ENCODE measurements at regions not wholly inside any gene's neighbourhood (a gene's known extent, or its start where the extent isn't known, plus 50 kb on each side); places are given as distances from the start of the nearest gene placed in this dataset.

- peaks cover 0 to 6% of the 10 kb centered on the region in 2 donors for H3K36me3 Mint-ChIP-seq
- no peak for ATAC-seq
- no peak overlapping the region for H3K27ac Mint-ChIP-seq
- peaks cover 0 to 11% of the 10 kb centered on the region in 2 donors for H3K9me3 Mint-ChIP-seq
- no peak for DNase-seq (ENCODE audit: low spot score in 2 of 2)
These were observed 288.9 kb upstream of the DPH6 start for GRCh38 chr15:35834866-35835265.

GRCh38 chr15:35838424-35839111 lies 292.6 kb upstream of the DPH6 start:
- no peak overlapping the region for H3K27ac Mint-ChIP-seq

GRCh38 chr15:35842631-35843030 lies 296.7 kb upstream of the DPH6 start:
- Mint-ChIP-seq H3K27ac (no peak overlapping the region), H3K9me3 (no peaks in the 10 kb centered on the region), H3K36me3 (no peaks in the 10 kb centered on the region)
- DNase-seq (ENCODE audit: low spot score in 2 of 2): no peak
- no peak for ATAC-seq

More at GRCh38 chr15:35838424-35839111, 292.6 kb upstream of the DPH6 start:
- peaks cover 0 to 7% of the 10 kb centered on the region in 2 donors for H3K9me3 Mint-ChIP-seq
- H3K36me3 Mint-ChIP-seq: no peaks in the 10 kb centered on the region
- no peak for DNase-seq (ENCODE audit: low spot score in 2 of 2)
- no peak for ATAC-seq

- no peaks in the 10 kb centered on the region for H3K9me3 Mint-ChIP-seq
- no peak overlapping the region for H3K27ac Mint-ChIP-seq
- no peak for DNase-seq (ENCODE audit: low spot score in 2 of 2)
- no peaks in the 10 kb centered on the region for H3K36me3 Mint-ChIP-seq
- no peak for ATAC-seq
These were observed 297.5 kb upstream of the DPH6 start for GRCh38 chr15:35843498-35843897.

- ATAC-seq (no peak), DNase-seq (ENCODE audit: low spot score in 2 of 2) (no peak)
- no peak overlapping the region for H3K27ac Mint-ChIP-seq
- no peaks in the 10 kb centered on the region for H3K36me3 Mint-ChIP-seq
- peaks cover 0 to 8% of the 10 kb centered on the region in 2 donors for H3K9me3 Mint-ChIP-seq
These were observed 304.3 kb upstream of the DPH6 start for GRCh38 chr15:35850284-35850683.

GRCh38 chr15:35851491-35851890 lies 305.5 kb upstream of the DPH6 start:
- Mint-ChIP-seq H3K27ac (no peak overlapping the region), H3K36me3 (no peaks in the 10 kb centered on the region), H3K9me3 (peaks cover 0 to 8% of the 10 kb centered on the region in 2 donors)
- no peak for ATAC-seq
- DNase-seq (ENCODE audit: low spot score in 2 of 2): no peak

- H3K9me3 Mint-ChIP-seq: peaks cover 0 to 8% of the 10 kb centered on the region in 2 donors
- DNase-seq (ENCODE audit: low spot score in 2 of 2) (no peak), ATAC-seq (no peak)
- H3K36me3 Mint-ChIP-seq: no peaks in the 10 kb centered on the region
- H3K27ac Mint-ChIP-seq: no peak overlapping the region
These were observed 307.1 kb upstream of the DPH6 start for GRCh38 chr15:35852818-35853624.

GRCh38 chr15:35854316-35854715 lies 308.4 kb upstream of the DPH6 start:
- Mint-ChIP-seq H3K9me3 (peaks cover 0 to 7% of the 10 kb centered on the region in 2 donors), H3K36me3 (no peaks in the 10 kb centered on the region), H3K27ac (no peak overlapping the region)
- ATAC-seq: no peak
- DNase-seq (ENCODE audit: low spot score in 2 of 2): no peak

- Mint-ChIP-seq H3K9me3 (no peaks in the 10 kb centered on the region), H3K27ac (no peak overlapping the region), H3K36me3 (no peaks in the 10 kb centered on the region)
- ATAC-seq (no peak), DNase-seq (ENCODE audit: low spot score in 2 of 2) (no peak)
These were observed 311.7 kb upstream of the DPH6 start for GRCh38 chr15:35857567-35858226.

- no peaks in the 10 kb centered on the region for H3K36me3 Mint-ChIP-seq
- ATAC-seq (no peak), DNase-seq (ENCODE audit: low spot score in 2 of 2) (no peak)
- no peak overlapping the region for H3K27ac Mint-ChIP-seq
- H3K9me3 Mint-ChIP-seq: no peaks in the 10 kb centered on the region
These were observed 312.7 kb upstream of the DPH6 start for GRCh38 chr15:35858707-35859106.

- no peak overlapping the region for H3K27ac Mint-ChIP-seq
- no peaks in the 10 kb centered on the region for H3K9me3 Mint-ChIP-seq
- H3K36me3 Mint-ChIP-seq: no peaks in the 10 kb centered on the region
- ATAC-seq (no peak), DNase-seq (ENCODE audit: low spot score in 2 of 2) (no peak)
These were observed 317.7 kb upstream of the DPH6 start for GRCh38 chr15:35863655-35864054.

GRCh38 chr15:35867356-35867755 lies 321.4 kb upstream of the DPH6 start:
- ATAC-seq (no peak), DNase-seq (ENCODE audit: low spot score in 2 of 2) (no peak)
- Mint-ChIP-seq H3K36me3 (no peaks in the 10 kb centered on the region), H3K9me3 (peaks cover 0 to 4% of the 10 kb centered on the region in 2 donors), H3K27ac (no peak overlapping the region)

- ATAC-seq (no peak), DNase-seq (ENCODE audit: low spot score in 2 of 2) (no peak)
- peaks cover 0 to 4% of the 10 kb centered on the region in 2 donors for H3K9me3 Mint-ChIP-seq
- H3K27ac Mint-ChIP-seq: no peak overlapping the region
- H3K36me3 Mint-ChIP-seq: no peaks in the 10 kb centered on the region
These were observed 325.3 kb upstream of the DPH6 start for GRCh38 chr15:35871282-35871681.

GRCh38 chr15:35871812-35872211 lies 325.8 kb upstream of the DPH6 start:
- ATAC-seq (no peak), DNase-seq (ENCODE audit: low spot score in 2 of 2) (no peak)
- no peak overlapping the region for H3K27ac Mint-ChIP-seq
- peaks cover 0 to 4% of the 10 kb centered on the region in 2 donors for H3K9me3 Mint-ChIP-seq
- no peaks in the 10 kb centered on the region for H3K36me3 Mint-ChIP-seq

- Mint-ChIP-seq H3K9me3 (peaks cover 0 to 4% of the 10 kb centered on the region in 2 donors), H3K36me3 (no peaks in the 10 kb centered on the region), H3K27ac (no peak overlapping the region)
- DNase-seq (ENCODE audit: low spot score in 2 of 2) (no peak), ATAC-seq (no peak)
These were observed 326.6 kb upstream of the DPH6 start for GRCh38 chr15:35872577-35872976.

GRCh38 chr15:35874260-35874905 lies 328.4 kb upstream of the DPH6 start:
- peaks cover 5 to 16% of the 10 kb centered on the region in 2 donors for H3K9me3 Mint-ChIP-seq

GRCh38 chr15:35876762-35877161 lies 330.8 kb upstream of the DPH6 start:
- Mint-ChIP-seq H3K9me3 (peaks cover 5 to 15% of the 10 kb centered on the region in 2 donors), H3K27ac (no peak overlapping the region), H3K36me3 (peaks cover 0 to 8% of the 10 kb centered on the region in 2 donors)
- no peak for DNase-seq (ENCODE audit: low spot score in 2 of 2)
- no peak for ATAC-seq

More at GRCh38 chr15:35874260-35874905, 328.4 kb upstream of the DPH6 start:
- DNase-seq (ENCODE audit: low spot score in 2 of 2) (no peak), ATAC-seq (no peak)
- H3K36me3 Mint-ChIP-seq: peaks cover 0 to 8% of the 10 kb centered on the region in 2 donors
- H3K27ac Mint-ChIP-seq: no peak overlapping the region
